H9 (cell line): ENCODE measurements at regions not wholly inside any gene's neighbourhood (a gene's known extent, or its start where the extent isn't known, plus 50 kb on each side); places are given as distances from the start of the nearest gene placed in this dataset.

Experiments used
- DNase-seq: peaks from one replicate; pipeline ENCODE4 v3.0.0-alpha.2; 2017
- H2AFZ ChIP-seq: one replicate; pipeline ENCODE4 v1.6.1; 2013; ENCODE audit warnings: mild to moderate bottlenecking, low read length, control low read depth, moderate library complexity
- H2AK5ac ChIP-seq: 2 replicates; pipeline ENCODE4 v1.6.1; 2013; ENCODE audit warnings: low read length, control low read depth, mixed read lengths; ENCODE audit not compliant: insufficient read length
- H2BK120ac ChIP-seq: one replicate; pipeline ENCODE4 v1.6.1; 2013; ENCODE audit warnings: low read depth, mild to moderate bottlenecking, low read length, control low read depth, inconsistent platforms; ENCODE audit not compliant: poor library complexity, severe bottlenecking
- H2BK12ac ChIP-seq: 2 replicates; pipeline ENCODE4 v1.6.1; 2013; ENCODE audit warnings: low read length, control low read depth, mixed read lengths, low read depth; ENCODE audit not compliant: insufficient read length
- H2BK15ac ChIP-seq: 2 replicates; pipeline ENCODE4 v1.6.1; 2013; ENCODE audit warnings: low read depth, low read length, control low read depth
- H2BK20ac ChIP-seq: one replicate; pipeline ENCODE4 v1.6.1; 2013; ENCODE audit warnings: low read depth, mild to moderate bottlenecking, low read length, control low read depth, inconsistent platforms; ENCODE audit not compliant: poor library complexity, severe bottlenecking
- H2BK5ac ChIP-seq: 2 replicates; pipeline ENCODE4 v1.6.1; 2013; ENCODE audit warnings: low read length, control low read depth, mixed read lengths; ENCODE audit not compliant: insufficient read length
- H3K14ac ChIP-seq: 2 replicates; pipeline ENCODE4 v1.6.1; 2013; ENCODE audit warnings: low read length, control low read depth; ENCODE audit not compliant: insufficient read depth
- H3K18ac ChIP-seq: 2 replicates; pipeline ENCODE4 v1.6.1; 2013; ENCODE audit warnings: low read depth, mild to moderate bottlenecking, mixed read lengths, low read length, control low read depth; ENCODE audit not compliant: insufficient read length
- H3K23ac ChIP-seq: 2 replicates; pipeline ENCODE4 v1.6.1; 2013; ENCODE audit warnings: low read length, control low read depth, mixed read lengths, low read depth; ENCODE audit not compliant: insufficient read length
- H3K23me2 ChIP-seq: 2 replicates; pipeline ENCODE4 v1.6.1; 2013; ENCODE audit warnings: low read depth, mild to moderate bottlenecking, mixed read lengths, low read length, control low read depth; ENCODE audit not compliant: insufficient read length, poor library complexity, severe bottlenecking
- H3K27ac ChIP-seq: 2 replicates; pipeline ENCODE4 v1.5.1; 2013; ENCODE audit warnings: low read length, control low read depth, mixed read lengths, low read depth; ENCODE audit not compliant: insufficient read length
- H3K27me3 ChIP-seq: 2 replicates; pipeline ENCODE4 v1.6.1; 2013; ENCODE audit warnings: low read length, control low read depth, inconsistent platforms; ENCODE audit not compliant: insufficient read depth
- H3K4ac ChIP-seq: 2 replicates; pipeline ENCODE4 v1.6.1; 2013; ENCODE audit warnings: low read depth, mild to moderate bottlenecking, control low read depth, inconsistent platforms, low read length, moderate library complexity
- H3K4me1 ChIP-seq: 2 replicates; pipeline ENCODE4 v1.6.1; 2013; ENCODE audit warnings: low read length, control low read depth, inconsistent platforms; ENCODE audit not compliant: insufficient read depth
- H3K4me2 ChIP-seq: 2 replicates; pipeline ENCODE4 v1.6.1; 2013; ENCODE audit warnings: low read length, control low read depth, mixed read lengths; ENCODE audit not compliant: insufficient read length, insufficient read depth
- H3K56ac ChIP-seq: 2 replicates; pipeline ENCODE4 v1.6.1; 2013; ENCODE audit warnings: low read depth, mild to moderate bottlenecking, mixed read lengths, low read length, control low read depth; ENCODE audit not compliant: insufficient read length
- H3K79me1 ChIP-seq: 2 replicates; pipeline ENCODE4 v1.6.1; 2013; ENCODE audit warnings: low read depth, mild to moderate bottlenecking, moderate library complexity, low read length, control low read depth, inconsistent platforms; ENCODE audit not compliant: insufficient read depth, poor library complexity, severe bottlenecking
- H3K79me2 ChIP-seq: 2 replicates; pipeline ENCODE4 v1.6.1; 2013; ENCODE audit warnings: low read length, control low read depth, inconsistent platforms; ENCODE audit not compliant: insufficient read depth
- H3K9ac ChIP-seq: 2 replicates; pipeline ENCODE4 v1.6.1; 2013; ENCODE audit warnings: low read length, control low read depth, mixed read lengths; ENCODE audit not compliant: insufficient read length; ENCODE audit errors: extremely low read depth
- H3K9me3 ChIP-seq: one replicate; pipeline ENCODE4 v1.6.1; 2013; ENCODE audit warnings: low read depth, low read length, inconsistent platforms; ENCODE audit not compliant: control insufficient read depth
- H3T11ph ChIP-seq: one replicate; pipeline ENCODE4 v1.6.1; 2013; ENCODE audit warnings: mild to moderate bottlenecking, low read length, control low read depth, inconsistent platforms
- H4K20me1 ChIP-seq: one replicate; pipeline ENCODE4 v1.6.1; 2013; ENCODE audit not compliant: control insufficient read depth, insufficient read length, insufficient read depth
- H4K5ac ChIP-seq: 2 replicates; pipeline ENCODE4 v1.6.1; 2013; ENCODE audit warnings: low read depth, mild to moderate bottlenecking, mixed read lengths, low read length, control low read depth; ENCODE audit not compliant: insufficient read length
- H4K8ac ChIP-seq: replicated peaks from 2 replicates; pipeline ENCODE4 v1.6.1; 2013; ENCODE audit warnings: low read length, control low read depth, mixed read lengths, low read depth; ENCODE audit not compliant: insufficient read length
- H4K91ac ChIP-seq: 2 replicates; pipeline ENCODE4 v1.6.1; 2013; ENCODE audit warnings: low read depth, mild to moderate bottlenecking, moderate library complexity, mixed read lengths, low read length, control low read depth; ENCODE audit not compliant: insufficient read length
- H3K27ac Mint-ChIP-seq, 3 experiments: 2 replicates in 2 of 3; 3 replicates in 1 of 3; pipeline ENCODE4 v1.8.0; 2020 to 2021; ENCODE audit warnings: mixed read lengths in 3 of 3, mild to moderate bottlenecking in 1 of 3, moderate library complexity in 1 of 3
- H3K27me3 Mint-ChIP-seq: 2 replicates; pipeline ENCODE4 v1.8.0; 2021; ENCODE audit warnings: low read depth, mild to moderate bottlenecking, moderate library complexity, mixed read lengths
- H3K36me3 Mint-ChIP-seq, 3 experiments: 2 replicates in 2 of 3; 3 replicates in 1 of 3; pipeline ENCODE4 v1.8.0; 2020 to 2021; ENCODE audit warnings: low read depth in 3 of 3, mixed read lengths in 3 of 3; ENCODE audit not compliant: insufficient read depth in 1 of 3
- H3K4me1 Mint-ChIP-seq, 2 experiments: 2 replicates each; pipeline ENCODE4 v1.8.0; 2020; ENCODE audit warnings: mixed read lengths in 2 of 2
- H3K4me3 Mint-ChIP-seq, 2 experiments: 2 replicates in 1 of 2; 3 replicates in 1 of 2; pipeline ENCODE4 v1.8.0; 2020 to 2021; ENCODE audit warnings: mild to moderate bottlenecking in 2 of 2, mixed read lengths in 2 of 2, moderate library complexity in 1 of 2
- H3K9me3 Mint-ChIP-seq, 2 experiments: 2 replicates in 1 of 2; 3 replicates in 1 of 2; pipeline ENCODE4 v1.8.0; 2020; ENCODE audit warnings: mild to moderate bottlenecking in 2 of 2, mixed read lengths in 2 of 2, moderate library complexity in 1 of 2
- CTCF ChIP-seq: fragments of 200-600 bp; sonication (generic); conservative IDR thresholded peaks from 3 replicates; pipeline ENCODE4 v1.8.0; 2021; ENCODE audit warnings: antibody characterized with exemption, mild to moderate bottlenecking
- WGBS: extraction: QIAGEN DNeasy Blood & Tissue Kit; methylation state at CpG from one replicate; pipeline ENCODE4 v1.1.7; 2013; ENCODE audit warnings: missing lambda C conversion rate, low lambda C conversion rate, mixed read lengths; ENCODE audit not compliant: insufficient read length; ENCODE audit errors: extremely low coverage; 5-methylcytosine and 5-hydroxymethylcytosine counted together

DNA sequence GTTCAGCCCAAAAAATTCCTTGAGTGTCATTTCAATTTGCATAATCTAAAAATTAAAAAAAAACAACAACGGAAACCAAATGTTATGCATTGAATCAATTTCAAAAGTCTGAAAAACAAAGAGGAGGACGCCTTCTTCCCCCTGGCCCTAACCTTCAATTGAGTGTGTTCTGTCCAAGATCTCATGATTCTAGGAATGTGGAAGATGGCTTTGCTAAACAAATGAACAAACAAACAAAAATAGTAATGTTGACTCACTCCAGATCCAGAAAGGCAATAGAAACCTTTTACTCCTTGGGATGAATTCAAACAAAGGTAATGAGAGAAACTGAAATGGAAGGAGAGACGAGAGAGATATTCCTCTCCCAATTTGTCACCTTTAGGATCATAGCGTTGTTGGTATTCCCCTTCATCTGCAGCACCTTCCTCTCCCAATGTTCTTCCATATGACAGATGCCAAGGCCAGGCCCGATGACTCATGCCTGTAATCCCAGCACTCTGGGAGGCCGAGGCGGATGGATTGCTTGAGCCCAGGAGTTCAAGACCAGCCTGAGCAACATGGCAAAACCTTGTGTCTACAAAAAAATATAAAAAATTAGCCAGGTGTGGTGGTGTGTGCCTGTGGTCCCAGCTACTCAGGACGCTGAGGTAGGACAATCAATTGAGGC, 109.2 kb upstream of the ADGRF1 start:
- no peaks in the 10 kb centered on the region for H4K20me1 ChIP-seq
- H3K9ac ChIP-seq = no peak overlapping the region
- no peak overlapping the region for H2BK20ac ChIP-seq
- no peaks in the 10 kb centered on the region for H3K27me3 ChIP-seq
- H2AFZ ChIP-seq = no peak overlapping the region
- no peak overlapping the region for H3K4ac ChIP-seq
- no peak overlapping the region for H3K4me2 ChIP-seq
- no peak for TF ChIP-seq CTCF
- DNase-seq = no peak
- no peak overlapping the region for H2BK12ac ChIP-seq
- no peak overlapping the region for H3K27ac Mint-ChIP-seq
- H3K9me3 Mint-ChIP-seq = no peaks in the 10 kb centered on the region
- H2BK120ac ChIP-seq = no peak overlapping the region
- no peak overlapping the region for H3K14ac ChIP-seq
- H3K23ac ChIP-seq = no peak overlapping the region
- no CpG with 5 or more reads among the region's 8 CpGs for WGBS
- peaks cover 26% of the 10 kb centered on the region in 2 experiments for H3K4me1 Mint-ChIP-seq
- H4K5ac ChIP-seq = no peak overlapping the region
- H2BK5ac ChIP-seq = no peak overlapping the region
- no peak overlapping the region for H3K27ac ChIP-seq
- H3K18ac ChIP-seq = no peak overlapping the region
- H3K9me3 ChIP-seq = no peaks in the 10 kb centered on the region
- H3K4me3 Mint-ChIP-seq = no peak overlapping the region
- H3K4me1 ChIP-seq = peaks cover 16% of the 10 kb centered on the region
- no peaks in the 10 kb centered on the region for H3K27me3 Mint-ChIP-seq
- H3K79me1 ChIP-seq = no peaks in the 10 kb centered on the region
- H3K36me3 Mint-ChIP-seq = no peaks in the 10 kb centered on the region
- H3K56ac ChIP-seq = no peak overlapping the region
- no peak overlapping the region for H3T11ph ChIP-seq
- H2BK15ac ChIP-seq = no peak overlapping the region
- no peaks in the 10 kb centered on the region for H3K79me2 ChIP-seq
- no peak overlapping the region for H4K91ac ChIP-seq
- H2AK5ac ChIP-seq = no peak overlapping the region
- H3K23me2 ChIP-seq = no peaks in the 10 kb centered on the region
- H4K8ac ChIP-seq = no peak overlapping the region
